Stimulated activated CD4-positive, alpha-beta T cell treated with anti-CD3 and anti-CD28 coated beads, Interleukin-4, amount 100 ng/mL, for 24 hours (primary cell): ENCODE measurements at regions not wholly inside any gene's neighbourhood (a gene's known extent, or its start where the extent isn't known, plus 50 kb on each side); places are given as distances from the start of the nearest gene placed in this dataset.

Experiments used
- DNase-seq: peaks from one replicate; pipeline ENCODE4 v3.0.0-alpha.2; 2020

DNA sequence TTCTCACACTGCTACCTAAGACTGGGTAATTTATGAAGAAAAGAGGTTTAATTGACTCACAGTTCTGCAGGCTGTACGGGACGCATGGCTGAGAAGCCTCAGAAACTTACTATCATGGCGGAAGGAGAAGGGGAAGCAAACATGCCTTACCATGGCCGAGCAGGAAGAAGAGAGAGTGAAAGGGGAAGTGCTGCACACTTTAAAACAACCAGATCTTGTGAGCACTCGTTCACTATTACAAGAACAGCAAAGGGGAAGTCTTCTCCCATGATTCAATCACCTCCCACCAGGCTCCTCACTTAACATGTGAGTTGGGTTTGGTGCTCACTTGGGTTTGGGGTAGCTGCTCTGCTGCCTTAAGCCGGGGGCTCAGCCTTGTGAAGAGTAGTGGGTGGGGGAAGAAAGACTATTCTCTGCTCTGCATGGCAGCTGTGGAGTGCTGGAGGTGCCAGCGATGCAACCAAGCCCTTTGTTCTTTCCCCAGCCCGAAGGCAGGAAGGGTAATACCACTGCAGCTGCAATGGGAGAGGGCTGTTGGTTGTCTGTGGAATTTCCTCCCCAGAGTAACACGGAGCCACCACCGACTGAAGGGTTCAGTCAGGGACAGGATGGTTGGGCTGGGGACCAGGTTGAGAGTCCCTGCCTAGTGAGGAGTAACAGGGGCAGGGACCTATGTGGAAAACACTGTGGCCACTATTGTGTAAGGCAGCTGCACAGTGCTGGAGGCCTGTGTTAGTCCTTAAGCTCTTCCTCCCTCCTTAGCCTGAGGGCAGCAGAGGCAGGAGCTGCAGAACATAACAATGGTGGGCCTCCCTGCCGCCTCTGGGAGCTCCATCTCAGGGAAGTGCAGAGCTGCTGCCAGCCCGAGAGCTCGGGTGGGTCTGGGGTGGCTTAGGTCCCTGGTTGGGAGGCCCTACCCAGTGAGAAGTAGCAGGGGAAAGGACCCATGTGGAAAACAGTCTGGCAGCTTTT is 1262.5 kb downstream of the EFNB2 start:
- no peak for DNase-seq

DNA sequence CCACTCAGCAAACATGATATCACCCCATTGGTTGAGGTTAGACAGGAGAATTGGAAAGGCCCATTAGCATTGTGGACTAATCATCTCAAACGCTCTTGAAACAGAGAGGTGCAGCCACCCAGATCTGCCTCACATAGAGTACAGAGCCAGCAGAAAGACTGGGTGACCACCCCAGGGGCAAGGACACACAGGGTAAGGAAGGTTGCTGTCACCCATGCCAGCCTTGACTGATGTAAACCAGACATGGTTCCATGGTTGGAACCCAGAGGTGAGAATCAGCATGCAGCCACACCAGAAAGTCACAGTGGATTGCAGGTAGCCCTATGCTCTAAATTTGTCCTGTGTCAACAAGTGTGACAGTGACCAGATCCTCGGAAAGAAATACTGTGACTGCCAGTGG is 1268.8 kb downstream of the EFNB2 start:
- DNase-seq = no peak

DNA sequence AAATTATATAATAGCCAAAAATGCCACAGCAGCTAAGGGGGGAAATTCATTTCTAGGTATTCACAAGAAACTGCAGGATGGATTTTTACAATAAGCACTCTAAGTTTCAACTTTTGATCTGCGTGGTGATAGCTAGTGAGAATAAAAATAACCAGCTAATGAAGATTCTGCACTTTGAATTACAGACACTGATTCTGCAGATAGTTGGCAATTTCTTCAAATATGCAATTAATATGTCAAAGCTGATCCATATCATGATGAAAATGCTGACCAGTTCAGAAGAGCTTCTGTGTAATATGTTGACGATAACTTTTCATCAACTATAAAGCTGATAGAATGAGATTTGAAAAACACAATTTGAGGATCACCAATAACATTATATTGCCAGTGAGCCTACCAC is 1272.9 kb downstream of the EFNB2 start:
- DNase-seq = no peak

DNA sequence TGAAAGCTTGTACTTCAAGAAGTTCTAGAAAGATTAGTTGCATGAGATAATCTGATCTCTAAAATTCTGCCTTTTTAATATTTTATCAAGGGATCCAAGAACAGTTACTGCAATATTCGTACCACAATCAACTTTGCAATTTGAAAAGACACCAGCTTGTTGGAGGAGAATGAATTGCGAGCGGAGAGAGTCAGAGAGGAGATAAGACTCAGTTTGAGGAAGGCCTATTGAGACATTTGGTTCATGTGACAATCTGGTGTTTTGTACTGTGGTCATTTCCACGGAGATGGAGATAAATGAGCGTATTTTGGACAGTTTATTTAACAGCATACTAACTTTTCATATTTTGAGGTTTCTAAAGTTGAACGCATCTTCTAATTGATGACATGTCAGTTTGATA is 1276.0 kb downstream of the EFNB2 start:
- no peak for DNase-seq

DNA sequence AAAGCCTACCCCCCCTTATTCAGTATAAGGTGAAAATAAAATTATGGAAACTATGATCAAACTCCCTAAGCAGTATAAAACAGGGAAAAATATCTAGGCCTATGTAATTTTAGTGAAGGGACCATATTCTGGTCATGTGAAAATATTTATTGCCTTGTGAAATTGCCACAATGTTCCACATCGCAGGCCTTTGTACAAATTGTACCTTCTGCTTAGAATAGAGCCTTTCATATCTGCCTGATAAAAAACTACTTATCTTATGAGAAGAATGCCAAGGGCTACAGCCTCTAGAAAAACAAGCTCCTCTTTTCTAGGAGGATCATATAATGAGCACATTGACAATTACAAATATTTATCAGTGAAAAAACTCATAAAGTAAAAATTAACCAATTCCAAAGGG is 1280.0 kb downstream of the EFNB2 start:
- no peak for DNase-seq

DNA sequence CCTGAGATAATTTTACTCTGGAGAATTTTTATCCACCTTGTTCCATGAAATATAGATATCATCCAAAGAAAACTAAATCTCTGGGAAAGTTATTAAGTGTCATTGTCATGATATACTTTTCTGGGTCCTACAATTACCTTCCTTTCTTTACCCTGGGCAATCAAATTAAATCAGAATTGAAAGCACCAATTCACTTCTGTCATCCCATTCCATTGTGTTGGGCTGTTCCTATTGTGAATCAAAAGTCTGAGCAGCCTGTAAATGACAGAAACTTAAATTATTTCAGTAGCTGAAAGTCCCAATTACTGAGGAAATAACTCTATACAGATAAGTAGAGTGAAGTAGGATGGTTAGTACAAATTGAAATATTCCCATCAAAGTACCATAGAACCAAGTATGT is 1284.2 kb downstream of the EFNB2 start:
- DNase-seq = no peak

DNA sequence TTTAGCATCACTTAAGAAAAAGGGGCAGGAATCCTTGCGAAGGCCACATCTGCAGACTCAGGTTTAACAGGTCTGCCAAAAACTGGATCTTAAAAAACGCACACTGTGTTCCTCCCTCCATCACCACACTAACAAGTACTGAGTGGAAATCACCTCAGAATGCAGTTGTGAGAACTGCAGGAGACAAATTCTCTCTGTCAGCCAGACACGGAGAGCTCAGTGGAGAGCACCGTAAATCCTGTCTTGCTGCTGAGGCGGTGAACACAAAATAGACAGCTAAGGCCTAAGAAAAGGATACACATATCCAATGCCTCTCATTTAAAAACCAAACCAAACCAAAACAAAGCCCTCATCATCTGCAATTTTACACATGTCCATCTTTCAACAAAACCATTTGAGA is 1287.6 kb downstream of the EFNB2 start:
- DNase-seq = no peak

DNA sequence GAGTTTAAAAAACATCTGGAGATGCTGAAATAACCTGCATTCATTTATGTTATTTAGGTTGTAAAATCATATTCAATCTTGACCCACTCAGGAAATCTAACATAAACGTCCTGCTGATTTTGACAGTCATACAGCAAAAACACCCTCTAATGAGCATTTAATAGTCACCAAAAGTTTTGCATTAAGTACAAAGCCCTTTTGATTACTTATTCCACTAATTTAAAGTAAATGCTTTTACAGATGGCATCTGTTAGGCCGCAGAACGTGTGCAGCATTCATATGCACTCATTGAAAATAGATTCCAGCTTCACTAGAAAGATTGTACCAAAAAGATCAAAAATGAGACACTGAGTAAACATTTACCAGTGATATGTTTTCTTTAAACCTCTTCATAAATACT is 1295.1 kb downstream of the EFNB2 start:
- DNase-seq = no peak

DNA sequence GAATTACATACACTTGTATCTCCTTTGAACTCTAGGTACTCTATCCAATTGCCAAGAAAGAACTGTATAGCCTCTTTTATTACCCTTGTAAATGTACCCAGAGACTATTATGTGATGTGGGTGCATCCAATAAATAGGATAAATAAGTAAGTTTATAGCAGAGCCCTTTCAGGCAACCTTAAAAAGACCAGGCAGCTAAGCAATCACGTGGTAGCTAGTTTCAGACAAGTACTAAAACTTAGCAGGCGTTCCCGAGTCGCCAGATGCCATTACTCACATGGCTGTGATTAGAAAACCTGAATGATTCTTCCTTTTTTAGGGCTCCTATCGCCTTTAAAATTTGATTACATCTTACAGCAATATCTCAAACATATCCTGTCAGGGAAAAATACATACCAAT is 1303.0 kb downstream of the EFNB2 start:
- no peak for DNase-seq

DNA sequence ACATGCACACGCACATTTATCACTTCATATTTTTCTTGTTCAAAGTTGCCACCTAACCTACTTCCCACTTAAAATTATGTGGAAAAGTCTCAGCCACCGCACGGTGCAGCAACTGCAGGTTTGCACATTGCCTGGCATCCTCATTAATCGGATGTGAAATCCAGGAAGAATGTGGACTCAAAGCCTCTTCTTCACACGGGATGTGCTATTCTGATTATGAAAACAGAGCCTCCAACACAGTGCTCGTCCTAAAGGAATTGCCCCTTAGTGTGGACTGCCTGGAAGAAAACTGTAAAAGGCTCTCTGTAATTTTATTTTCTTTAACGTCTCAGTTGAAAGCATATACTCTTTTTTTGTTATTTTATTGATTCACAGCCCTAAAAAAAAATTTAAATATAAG is 1303.5 kb downstream of the EFNB2 start:
- no peak for DNase-seq

DNA sequence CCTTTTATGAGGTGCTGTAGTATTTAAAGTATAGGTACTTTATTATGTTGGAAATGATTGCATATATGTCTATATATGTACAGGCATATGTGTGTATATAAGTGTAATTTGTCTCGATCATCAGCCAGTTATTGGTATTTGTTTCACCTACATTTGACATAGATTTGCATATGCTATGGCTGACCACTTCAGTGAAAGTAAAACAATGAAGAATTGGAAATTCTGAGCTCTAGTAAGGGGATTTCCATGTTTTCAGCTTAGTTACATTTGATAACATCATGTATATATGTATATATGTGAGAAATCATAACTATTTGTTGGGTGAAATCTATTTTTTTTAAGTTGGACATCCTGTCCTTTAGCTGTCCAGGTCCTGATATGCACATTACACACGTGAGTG is 1303.9 kb downstream of the EFNB2 start:
- DNase-seq = no peak

DNA sequence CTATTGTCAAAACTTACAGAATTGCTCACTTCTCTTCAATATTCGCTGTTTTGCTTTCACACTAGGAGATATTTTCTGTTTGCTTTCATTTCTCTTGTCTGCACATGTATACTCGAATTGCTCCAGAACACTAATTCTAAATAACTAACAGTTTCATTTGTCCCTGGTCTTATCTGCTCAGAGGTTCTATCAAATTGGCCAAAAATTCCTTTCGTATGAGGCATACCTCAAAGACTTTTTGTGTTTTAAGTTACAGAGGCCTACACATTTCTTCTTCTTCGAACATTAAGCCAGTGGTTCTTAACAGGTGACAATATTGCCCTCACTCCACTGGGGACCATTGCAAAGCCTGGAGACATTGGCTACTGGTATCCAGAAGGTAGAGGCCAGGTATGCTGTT is 1314.6 kb downstream of the EFNB2 start:
- no peak for DNase-seq

DNA sequence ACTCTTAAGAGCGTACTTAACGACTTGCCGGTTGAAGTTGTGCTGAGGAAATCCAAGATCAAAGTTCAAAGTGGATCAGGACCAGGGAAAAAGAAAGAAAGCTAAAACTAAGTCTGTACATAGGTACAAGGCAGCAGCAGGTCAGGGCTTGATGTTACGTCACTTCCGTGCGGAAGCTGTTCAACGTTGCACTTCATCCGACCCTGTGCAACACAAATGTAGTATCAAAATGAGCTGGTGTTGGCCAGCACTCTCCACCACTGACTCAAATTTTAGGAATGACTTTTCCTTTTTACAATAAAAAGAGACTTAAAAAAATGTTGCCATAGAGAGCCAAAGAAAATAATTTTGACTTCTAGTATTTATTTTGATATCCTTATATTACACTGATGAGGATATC is 1315.4 kb downstream of the EFNB2 start:
- no peak for DNase-seq

DNA sequence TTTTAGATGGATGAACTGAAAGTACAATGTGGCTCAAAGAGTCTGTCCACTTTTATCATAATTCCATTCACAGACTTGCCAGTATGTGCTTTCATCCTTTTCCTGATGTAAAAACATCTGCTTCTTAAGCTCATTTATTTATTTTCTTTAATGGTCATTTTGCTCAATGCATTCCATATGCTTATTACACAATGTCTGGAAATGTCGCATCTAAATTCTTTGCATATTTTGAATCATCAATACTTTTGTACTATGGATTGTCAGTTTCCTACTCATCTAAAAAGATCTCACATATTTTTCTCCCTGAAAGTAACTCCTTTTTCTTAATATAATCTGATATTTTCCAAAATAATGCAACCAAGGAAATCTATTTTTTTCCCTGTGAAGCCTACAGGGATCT is 1315.8 kb downstream of the EFNB2 start:
- no peak for DNase-seq

DNA sequence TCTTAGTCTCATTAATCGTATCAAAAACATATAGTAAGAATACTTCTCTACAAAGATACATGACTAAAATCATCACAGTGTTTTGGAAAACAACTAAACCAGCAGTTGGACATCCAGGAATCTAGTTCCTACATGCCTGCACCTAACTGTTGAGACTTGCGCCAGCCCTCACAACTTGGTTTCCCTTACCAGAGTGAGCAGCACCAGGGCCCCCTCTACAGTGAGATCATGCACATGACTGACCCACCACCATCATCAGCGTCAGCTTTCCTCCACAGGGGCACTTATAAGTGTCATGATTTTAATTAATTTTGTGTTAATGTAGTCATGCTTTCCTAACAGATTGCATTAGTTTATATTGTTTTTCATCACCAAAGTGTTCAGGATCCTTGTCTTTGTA is 1322.0 kb downstream of the EFNB2 start:
- no peak for DNase-seq

DNA sequence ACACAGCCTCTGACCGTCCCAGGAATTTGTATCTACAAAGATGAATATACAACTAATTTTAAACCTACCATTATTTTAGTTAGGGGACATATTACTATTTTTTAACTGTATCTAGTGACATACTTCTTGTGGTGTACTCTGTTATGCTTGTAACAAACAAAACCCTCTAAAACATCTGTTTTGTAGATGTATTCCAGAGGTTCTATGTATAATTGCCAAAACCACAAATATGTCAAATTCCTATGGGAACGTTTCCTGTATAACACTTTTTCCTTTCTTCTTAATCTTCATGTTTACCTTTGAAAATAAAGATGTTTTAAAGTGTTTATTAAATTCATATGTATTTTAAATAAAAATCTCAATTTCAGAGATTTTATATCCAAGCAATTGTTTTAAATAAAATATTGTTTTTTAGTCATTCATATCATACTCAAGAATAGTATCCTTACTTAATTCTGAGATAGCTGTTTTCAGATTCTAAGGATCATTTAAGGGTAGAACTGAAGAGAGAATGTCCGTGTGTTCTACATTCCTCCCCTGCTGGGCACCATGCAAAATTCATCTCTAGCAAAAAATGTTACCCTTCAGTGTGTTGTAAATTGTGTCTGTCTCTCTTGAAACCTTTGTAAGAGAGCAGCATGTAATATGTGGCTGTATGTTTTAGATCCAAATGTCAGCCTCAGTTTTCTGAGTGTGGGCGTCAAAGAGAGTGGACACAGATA is 1327.7 kb downstream of the EFNB2 start:
- DNase-seq = no peak

DNA sequence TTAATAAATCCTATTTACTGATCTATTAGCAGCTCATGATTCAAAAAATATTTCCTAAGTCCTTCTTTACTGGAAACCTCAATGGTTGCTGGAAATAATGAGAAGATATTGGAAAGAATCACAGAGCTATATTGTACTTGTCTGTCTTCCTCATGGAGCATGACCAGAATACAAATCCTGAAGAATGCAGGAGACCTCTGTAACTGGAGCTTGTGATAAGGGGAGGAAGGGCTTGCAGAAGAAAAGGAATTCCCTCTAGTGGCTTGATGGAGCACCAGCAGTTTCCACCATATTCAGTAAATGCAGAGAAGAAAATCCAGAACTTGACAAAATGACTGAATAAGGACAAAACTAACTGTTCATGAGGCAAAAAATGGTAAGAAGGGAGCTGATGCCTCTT is 1333.1 kb downstream of the EFNB2 start:
- no peak for DNase-seq

DNA sequence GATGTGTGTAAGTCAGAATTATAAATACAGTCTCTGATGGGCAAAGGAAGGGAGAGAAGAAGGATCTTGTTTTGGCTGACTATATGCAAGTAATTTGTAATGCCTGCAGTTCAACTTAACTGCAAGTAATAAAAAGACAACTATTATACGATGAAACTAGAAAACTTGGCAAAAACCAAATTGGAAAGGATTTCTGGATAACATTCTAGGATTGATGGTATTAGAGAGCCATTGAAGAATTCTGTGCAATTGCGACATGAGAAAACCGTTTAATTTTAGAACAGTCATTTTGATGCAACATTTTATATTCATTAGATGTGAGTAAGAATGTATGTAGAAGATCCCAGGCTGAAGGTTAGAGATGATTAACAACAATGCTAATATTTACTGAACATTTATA is 1334.1 kb downstream of the EFNB2 start:
- DNase-seq = no peak

DNA sequence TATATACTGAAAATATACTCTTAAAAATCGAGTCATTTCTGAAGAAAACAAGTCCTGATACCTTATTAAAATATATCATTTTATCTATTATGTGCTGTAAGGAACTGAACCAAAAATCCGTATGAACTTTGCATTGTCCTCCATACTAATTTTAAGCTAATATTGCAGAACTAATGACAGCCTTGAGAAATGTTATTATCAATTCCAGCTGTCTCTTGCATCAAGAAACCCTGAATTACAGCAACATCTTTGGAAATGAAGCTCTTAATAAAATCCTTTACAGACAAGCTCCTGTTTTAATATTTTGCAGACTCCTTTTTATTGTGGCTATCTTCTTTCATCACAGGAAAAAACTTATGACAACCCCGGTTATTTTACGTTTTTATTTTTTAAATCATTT is 1335.3 kb downstream of the EFNB2 start:
- DNase-seq = no peak

DNA sequence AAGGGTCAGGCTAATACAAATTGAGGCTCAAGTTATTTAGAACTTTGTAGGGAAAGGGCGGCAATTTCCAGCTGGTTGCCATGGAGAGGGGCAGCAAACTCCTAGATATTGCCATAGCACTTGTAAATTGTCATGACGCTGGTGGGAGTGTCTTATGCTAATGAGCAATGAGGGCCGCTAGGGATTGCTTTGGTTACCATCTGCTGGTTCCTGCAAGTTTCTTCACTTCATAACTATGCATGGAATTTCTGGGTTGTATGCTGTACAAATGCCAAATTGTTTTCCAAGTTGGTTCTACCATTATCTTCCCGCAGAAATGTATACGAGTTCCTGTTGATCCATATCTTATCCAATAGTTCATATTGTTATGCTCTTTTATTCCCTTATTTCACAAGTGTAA is 1339.4 kb downstream of the EFNB2 start:
- no peak for DNase-seq

DNA sequence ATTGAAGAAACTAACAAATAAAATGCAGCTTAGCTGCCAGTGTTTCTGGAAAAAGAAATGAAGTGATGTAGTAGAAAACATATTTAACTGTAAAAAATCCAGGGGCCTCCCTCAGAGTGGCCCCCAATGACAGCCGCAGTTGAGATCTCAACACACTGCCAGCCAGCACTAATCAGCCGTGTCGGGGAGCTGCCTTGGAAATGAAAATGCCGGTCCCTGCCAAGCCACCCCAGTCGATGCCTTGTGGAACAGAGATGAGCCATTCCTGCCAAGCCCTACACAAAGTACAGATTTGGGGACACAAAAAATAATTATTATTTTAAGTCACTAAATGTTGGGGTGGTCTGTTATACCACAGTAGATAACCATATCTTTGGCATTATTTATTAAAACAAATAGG is 1342.4 kb downstream of the EFNB2 start:
- no peak for DNase-seq

DNA sequence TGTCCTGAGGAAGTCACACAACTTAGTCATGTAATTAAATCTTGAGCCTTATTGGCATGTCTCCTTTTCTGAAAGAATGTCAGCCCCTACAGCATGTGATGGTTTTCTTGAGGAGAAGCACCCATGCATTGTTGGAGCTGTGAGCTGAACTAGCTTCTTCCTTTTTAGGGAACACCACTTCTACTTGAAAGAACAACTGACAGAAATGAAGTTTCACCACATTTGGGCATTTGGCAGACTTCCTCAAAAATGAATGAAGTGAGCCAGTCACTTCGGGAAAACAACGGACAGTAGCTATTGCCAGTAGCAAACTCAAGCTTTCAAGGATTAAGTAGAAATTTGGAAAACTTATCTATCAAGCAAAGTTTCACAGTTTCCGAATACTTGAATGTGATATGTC is 1351.3 kb downstream of the EFNB2 start:
- no peak for DNase-seq

DNA sequence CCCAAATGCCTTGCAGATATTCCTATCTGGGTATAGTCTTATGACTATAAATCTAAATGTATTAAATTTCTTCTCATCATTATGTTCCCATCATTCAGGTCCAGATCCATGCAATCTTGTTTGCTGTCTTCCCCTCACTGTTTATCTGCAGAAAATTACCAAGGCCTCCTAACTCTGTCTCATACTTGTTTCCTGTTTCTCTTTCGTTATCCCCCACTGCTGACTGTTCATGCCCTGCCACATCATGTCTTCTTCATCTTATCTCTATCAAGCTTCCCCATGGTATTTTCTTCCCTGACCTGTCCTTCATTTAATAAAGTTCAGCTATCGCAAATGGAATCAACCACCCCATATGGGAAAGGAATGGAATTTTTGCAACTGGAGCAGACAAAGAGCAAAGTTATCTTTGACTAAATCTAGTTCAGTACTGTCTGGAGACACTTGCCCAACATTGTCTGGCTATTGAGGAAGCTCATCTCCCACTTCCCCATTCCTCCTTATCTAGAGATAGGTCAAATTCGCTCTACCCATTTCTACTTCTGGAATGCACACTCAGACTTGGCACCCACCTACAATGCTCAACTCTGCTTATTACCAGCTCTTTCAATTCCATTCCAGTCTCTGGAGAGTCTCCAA is 1358.1 kb downstream of the EFNB2 start:
- no peak for DNase-seq

DNA sequence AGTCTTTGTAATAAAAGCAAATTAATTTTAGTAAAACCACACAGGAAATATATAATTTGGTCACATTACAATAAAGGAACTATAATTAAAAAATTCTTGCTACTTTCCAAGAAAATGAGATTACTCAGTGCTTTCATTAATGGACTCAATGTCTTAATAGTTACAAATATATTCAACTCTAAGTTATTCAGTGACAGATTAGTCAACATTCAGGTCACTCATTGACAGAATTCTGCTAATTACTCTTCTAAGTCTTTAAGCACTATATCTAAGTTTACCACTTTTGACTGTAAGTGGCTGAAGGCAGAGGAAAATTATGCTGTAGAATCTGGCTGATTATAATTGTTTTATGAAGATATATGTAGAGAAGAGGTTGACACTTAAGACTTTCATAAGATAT is 1365.0 kb downstream of the EFNB2 start:
- no peak for DNase-seq
